K562 (cell line): ENCODE measurements at regions not wholly inside any gene's neighbourhood (a gene's known extent, or its start where the extent isn't known, plus 50 kb on each side); places are given as distances from the start of the nearest gene placed in this dataset.

Source experiments
- ATAC-seq: fragments of 200-7000 bp; cut with Tn5 transposase; 3 replicates; pipeline ENCODE4 v1.9.1; 2020; ENCODE audit warnings: moderate library complexity
- BruUV-seq: library from RNA; stranded (reverse); fragments of 400-500 nt; replicated peaks from 2 replicates; lab custom pipeline; 2021; lab: Mats Ljungman, UMichigan
- CTCF ChIA-PET: fragments of 300-600 bp; formaldehyde crosslinking; extraction: SDS; loops from one replicate; lab custom pipeline; 2021; ENCODE audit warnings: low intra/inter-chr PET ratio; lab: Yijun Ruan, JAX
- POLR2A ChIA-PET: fragments of 300-600, 350-650 bp; sonication (Branson Sonifier 250); formaldehyde crosslinking; extraction: SDS; loops from one replicate; lab custom pipeline; 2021; ENCODE audit warnings: antibody characterized with exemption, inconsistent platforms; lab: Yijun Ruan, JAX
- DNase-seq, 4 experiments: peaks; one replicate each; pipeline versions ENCODE4 v3.0.0 to v3.0.0-alpha.2; 2011 to 2018; ENCODE audit warnings: low spot score in 3 of 4, mixed read lengths in 3 of 4; ENCODE audit errors: extremely low read depth in 1 of 4
- FAIRE-seq: peaks from 2 replicates; lab custom pipeline; 2011; peaks lifted over from hg19 to GRCh38; lab: Jason Lieb, UNC
- H2AFZ ChIP-seq: 2 replicates; pipeline ENCODE4 v1.6.0; 2011; ENCODE audit warnings: low read depth, low read length, control low read depth, inconsistent platforms
- H3K27ac ChIP-seq: fragments of 200-600 bp; 3 replicates; pipeline ENCODE4 v1.8.0; 2011; ENCODE audit warnings: low read depth, mild to moderate bottlenecking, control low read depth, inconsistent platforms, low read length, moderate library complexity, mixed read lengths; ENCODE audit errors: extremely low read depth
- H3K27me3 ChIP-seq, 2 experiments: fragments of 300-600 bp in 1 of 2; 2 replicates in 1 of 2; 3 replicates in 1 of 2; pipeline versions ENCODE4 v1.6.0 to v1.8.0; 2011; ENCODE audit warnings: inconsistent platforms in 2 of 2, low read length in 2 of 2, mild to moderate bottlenecking in 1 of 2, mixed read lengths in 1 of 2, moderate library complexity in 1 of 2; ENCODE audit not compliant: control insufficient read depth in 2 of 2, insufficient read depth in 2 of 2
- H3K36me3 ChIP-seq: fragments of 300-600 bp; 3 replicates; pipeline ENCODE4 v1.8.0; 2011; ENCODE audit warnings: mild to moderate bottlenecking, low read length, inconsistent platforms; ENCODE audit not compliant: control insufficient read depth, insufficient read depth
- H3K4me1 ChIP-seq, 2 experiments: fragments of 200-600 bp in 1 of 2; replicated peaks in 1 of 2; 2 replicates in 1 of 2; 3 replicates in 1 of 2; pipeline versions ENCODE4 v1.5.1 to v1.8.0; 2011; ENCODE audit warnings: inconsistent platforms in 2 of 2, low read length in 2 of 2, mild to moderate bottlenecking in 1 of 2, mixed read lengths in 1 of 2, moderate library complexity in 1 of 2; ENCODE audit not compliant: control insufficient read depth in 2 of 2, insufficient read depth in 2 of 2
- H3K4me2 ChIP-seq: 2 replicates; pipeline ENCODE4 v1.6.1; 2011; ENCODE audit warnings: low read length, control low read depth, inconsistent platforms, mixed read lengths; ENCODE audit not compliant: insufficient read depth
- H3K4me3 ChIP-seq: fragments of 200-600 bp; sonication (generic), shearing (Covaris generic); 2 replicates; pipeline ENCODE4 v1.5.1; 2016; ENCODE audit warnings: control low read depth, inconsistent platforms
- H3K79me2 ChIP-seq: fragments of 200-600 bp; 3 replicates; pipeline ENCODE4 v1.8.0; 2011; ENCODE audit warnings: low read length, inconsistent platforms; ENCODE audit not compliant: control insufficient read depth, insufficient read depth
- H3K9ac ChIP-seq, 2 experiments: 2 replicates each; pipeline versions ENCODE4 v1.6.0 to v1.6.1; 2011; ENCODE audit warnings: low read depth in 2 of 2, low read length in 2 of 2, control low read depth in 1 of 2, inconsistent platforms in 1 of 2, mild to moderate bottlenecking in 1 of 2, mixed read lengths in 1 of 2; ENCODE audit not compliant: insufficient read depth in 1 of 2
- H3K9me1 ChIP-seq: one replicate; pipeline ENCODE4 v1.6.0; 2011; ENCODE audit warnings: inconsistent platforms, mild to moderate bottlenecking, low read length, moderate library complexity; ENCODE audit not compliant: control insufficient read depth, insufficient read depth
- H3K9me3 ChIP-seq: replicated peaks from 2 replicates; pipeline ENCODE4 v1.5.1; 2011; ENCODE audit warnings: low read depth, low read length, inconsistent platforms; ENCODE audit not compliant: control insufficient read depth, insufficient read depth
- H4K20me1 ChIP-seq: replicated peaks from 2 replicates; pipeline ENCODE4 v1.6.1; 2011; ENCODE audit warnings: low read length, inconsistent platforms, mixed read lengths; ENCODE audit not compliant: control insufficient read depth, insufficient read depth
- CBX2 ChIP-seq: fragments of 200-600 bp; sonication (generic); IDR thresholded peaks from one replicate; pipeline ENCODE4 v1.6.1; 2012; ENCODE audit warnings: mild to moderate bottlenecking, low read length, inconsistent platforms; ENCODE audit not compliant: insufficient read depth, poor library complexity, severe bottlenecking
- CSDE1 ChIP-seq, 2 experiments: fragments of 450-650 bp; IDR thresholded peaks; 2 replicates each; pipeline ENCODE4 v1.6.1; 2016; ENCODE audit warnings: mild to moderate bottlenecking in 1 of 2
- DACH1 ChIP-seq: fragments of 450-650 bp; IDR thresholded peaks from 2 replicates; pipeline ENCODE4 v1.6.1; 2018; ENCODE audit not compliant: partially characterized antibody
- ESRRA ChIP-seq: fragments of 450-650 bp; IDR thresholded peaks from 2 replicates; pipeline ENCODE4 v1.6.1; 2014; ENCODE audit warnings: low read depth, mild to moderate bottlenecking, moderate library complexity, borderline replicate concordance
- HDAC6 ChIP-seq: IDR thresholded peaks from 2 replicates; pipeline ENCODE4 v1.6.1; 2012; ENCODE audit warnings: low read depth, mild to moderate bottlenecking, control low read depth, inconsistent platforms, low read length, moderate library complexity
- IRF1 ChIP-seq: sonication (generic); formaldehyde crosslinking; IDR thresholded peaks from 2 replicates; pipeline ENCODE4 v1.8.0; 2022; ENCODE audit warnings: missing genetic modification reagents, mild to moderate bottlenecking, borderline replicate concordance
- SAFB ChIP-seq: fragments of 200-400 bp; formaldehyde crosslinking; IDR thresholded peaks from 2 replicates; pipeline ENCODE4 v1.6.1; 2017; ENCODE audit warnings: low read depth, low read length, borderline replicate concordance
- TBL1XR1 ChIP-seq, 2 experiments: IDR thresholded peaks; 2 replicates each; pipeline ENCODE4 v1.6.1; 2012; ENCODE audit warnings: improper control_type of control experiment in 2 of 2, low read length in 2 of 2, mild to moderate bottlenecking in 1 of 2
- TCF3 ChIP-seq: sonication (generic); formaldehyde crosslinking; IDR thresholded peaks from 2 replicates; pipeline ENCODE4 v1.4.0; 2020; ENCODE audit warnings: mild to moderate bottlenecking, missing genetic modification reagents
- ZNF24 ChIP-seq: fragments of 450-650 bp; IDR thresholded peaks from 2 replicates; pipeline ENCODE4 v1.6.1; 2016
- ZNF407 ChIP-seq: fragments of 450-650 bp; IDR thresholded peaks from 2 replicates; pipeline ENCODE4 v1.6.1; 2016; ENCODE audit warnings: low read depth
- ZNF444 ChIP-seq: fragments of 250-450 bp; sonication (Bioruptor Pico); IDR thresholded peaks from 2 replicates; pipeline ENCODE4 v1.4.0; 2020; ENCODE audit warnings: mild to moderate bottlenecking, moderate library complexity
- WGBS: fragments of 100-300 bp; shearing (Covaris generic); methylation state at CpG from one replicate; pipeline ENCODE4 v1.1.6; 2016; ENCODE audit warnings: low coverage, mixed read lengths; ENCODE audit not compliant: insufficient coverage; ENCODE audit errors: missing lambda C conversion rate; 5-methylcytosine and 5-hydroxymethylcytosine counted together
- in situ Hi-C: fragments of 300-500 bp; cut with MboI; formaldehyde crosslinking; loops from 4 replicates; pipeline ENCODE4 v1.15.0; 2018; ENCODE audit warnings: inconsistent platforms, mixed read lengths
- intact Hi-C: fragments of 100-400 bp; cut with micrococcal nuclease; formaldehyde crosslinking; loops from 2 replicates; pipeline ENCODE4 v1.14.2; 2022

- no peaks in the 10 kb centered on the region for H3K9me1 ChIP-seq
- FAIRE-seq = no peak
- ATAC-seq = no peak
- H4K20me1 ChIP-seq = no peaks in the 10 kb centered on the region
- DNase-seq = no peak
- BruUV-seq = no TSS peak
- H3K27me3 ChIP-seq = no peaks in the 10 kb centered on the region
- POLR2A ChIA-PET = no interaction called here
- no peaks in the 10 kb centered on the region for H3K36me3 ChIP-seq
- 4% methylated on average over 3 of the region's 3 CpGs for WGBS
- H3K79me2 ChIP-seq = no peaks in the 10 kb centered on the region
- no peak overlapping the region for H3K27ac ChIP-seq
- CTCF ChIA-PET = no interaction called here
- no peak overlapping the region for H3K4me3 ChIP-seq
- in situ Hi-C loops (no loop called here), intact Hi-C loops (no loop called here)
- no peak overlapping the region for H3K9ac ChIP-seq
- no peak overlapping the region for H3K4me2 ChIP-seq
- H2AFZ ChIP-seq = no peak overlapping the region
- no peaks in the 10 kb centered on the region for H3K9me3 ChIP-seq
- no peaks in the 10 kb centered on the region for H3K4me1 ChIP-seq
- TF ChIP-seq ZNF24 = no peak
- TF ChIP-seq IRF1 (CRISPR knock-in tag) = no peak
- no peak for TF ChIP-seq CBX2
- TF ChIP-seq TBL1XR1 (IDR thresholded peaks at IDR 0.05; ENCODE audit: low read length in 2 of 2) = no peak
- TF ChIP-seq SAFB = no peak
- TF ChIP-seq DACH1 = no peak
- TF ChIP-seq ESRRA = no peak
- no peak for TF ChIP-seq HDAC6
- TF ChIP-seq ZNF407 = no peak
- TF ChIP-seq ZNF444 = no peak
- no peak for TF ChIP-seq CSDE1 (IDR thresholded peaks at IDR 0.05)
- TF ChIP-seq TCF3 (CRISPR knock-in tag) = no peak
Measured at GRCh38 chr18:24702001-24702515, 241.6 kb downstream of the HRH4 start.
